Endothelial cell of umbilical vein (primary cell): ENCODE measurements at regions not wholly inside any gene's neighbourhood (a gene's known extent, or its start where the extent isn't known, plus 50 kb on each side); places are given as distances from the start of the nearest gene placed in this dataset.

Experiments used
- BruUV-seq: library from RNA; stranded (reverse); fragments of 400-500 nt; replicated peaks from 2 replicates; lab custom pipeline; 2021; lab: Mats Ljungman, UMichigan
- CTCF ChIA-PET: fragments of 300-600, 350-600 bp; sonication (Branson Sonifier 250); formaldehyde crosslinking; loops from one replicate; lab custom pipeline; 2021; ENCODE audit warnings: antibody characterized with exemption, inconsistent platforms; lab: Charles Lee
- POLR2A ChIA-PET: fragments of 300-600, 350-600 bp; sonication (Branson Sonifier 250); formaldehyde crosslinking; loops from one replicate; lab custom pipeline; 2021; ENCODE audit warnings: antibody characterized with exemption, inconsistent platforms; lab: Charles Lee
- DNase-seq: peaks from one replicate; pipeline ENCODE4 v3.0.0-alpha.2; 2011; ENCODE audit warnings: low read depth, low spot score
- FAIRE-seq: peaks from 2 replicates; lab custom pipeline; 2011; peaks lifted over from hg19 to GRCh38; lab: Jason Lieb, UNC
- H2AFZ ChIP-seq: 2 replicates; pipeline ENCODE4 v1.6.0; 2012; ENCODE audit warnings: low read depth, low read length, control low read depth, inconsistent platforms
- H3K27ac ChIP-seq: 2 replicates; pipeline ENCODE4 v1.5.1; 2011; ENCODE audit warnings: low read depth, mild to moderate bottlenecking, control low read depth, low read length, moderate library complexity; ENCODE audit not compliant: insufficient read depth
- H3K27me3 ChIP-seq, 2 experiments: 2 replicates each; pipeline versions ENCODE4 v1.6.0 to v1.6.1; 2011; ENCODE audit warnings: low read length in 2 of 2, mixed read lengths in 1 of 2; ENCODE audit not compliant: control insufficient read depth in 2 of 2, insufficient read depth in 2 of 2
- H3K36me3 ChIP-seq, 2 experiments: 2 replicates in 1 of 2; 3 replicates in 1 of 2; pipeline ENCODE4 v1.5.1; 2011; ENCODE audit warnings: low read length in 2 of 2, mild to moderate bottlenecking in 1 of 2, moderate library complexity in 1 of 2; ENCODE audit not compliant: control insufficient read depth in 2 of 2, insufficient read depth in 2 of 2; ENCODE audit errors: extremely low read depth in 1 of 2
- H3K4me1 ChIP-seq: 3 replicates; pipeline ENCODE4 v1.5.1; 2011; ENCODE audit warnings: mild to moderate bottlenecking, low read length; ENCODE audit not compliant: control insufficient read depth, insufficient read depth; ENCODE audit errors: extremely low read depth
- H3K4me2 ChIP-seq: 2 replicates; pipeline ENCODE4 v1.6.1; 2011; ENCODE audit warnings: low read length, control low read depth, mixed read lengths; ENCODE audit not compliant: insufficient read depth
- H3K4me3 ChIP-seq, 3 experiments: fragments of 200-600 bp in 1 of 3; sonication (generic), shearing (Covaris generic) in 1 of 3; replicated peaks in 1 of 3; 2 replicates each; pipeline ENCODE4 v1.5.1; 2011 to 2016; ENCODE audit warnings: control low read depth in 3 of 3, low read length in 3 of 3, mild to moderate bottlenecking in 2 of 3, inconsistent platforms in 1 of 3, low read depth in 1 of 3, moderate library complexity in 1 of 3; ENCODE audit not compliant: insufficient read depth in 1 of 3
- H3K79me2 ChIP-seq: 2 replicates; pipeline ENCODE4 v1.6.0; 2012; ENCODE audit warnings: low read length, inconsistent platforms; ENCODE audit not compliant: control insufficient read depth, insufficient read depth
- H3K9ac ChIP-seq: replicated peaks from 2 replicates; pipeline ENCODE3; 2011; ENCODE audit warnings: low read length, control low read depth; ENCODE audit not compliant: insufficient read depth; ENCODE audit errors: extremely low read depth
- H3K9me1 ChIP-seq: replicated peaks from 3 replicates; pipeline ENCODE4 v1.6.0; 2011; ENCODE audit warnings: mild to moderate bottlenecking, low read length; ENCODE audit not compliant: control insufficient read depth, insufficient read depth; ENCODE audit errors: extremely low read depth
- H3K9me3 ChIP-seq: replicated peaks from 2 replicates; pipeline ENCODE4 v1.5.1; 2012; ENCODE audit warnings: low read length, inconsistent platforms; ENCODE audit not compliant: control insufficient read depth, insufficient read depth
- H4K20me1 ChIP-seq: replicated peaks from 2 replicates; pipeline ENCODE3; 2011; ENCODE audit warnings: mild to moderate bottlenecking, low read length; ENCODE audit not compliant: control insufficient read depth, insufficient read depth; ENCODE audit errors: extremely low read depth
- CTCF ChIP-seq, 2 donors: IDR thresholded peaks; 1 replicate in 1 of 2; 2 replicates in 1 of 2; pipeline ENCODE4 v1.5.1; 2011; ENCODE audit warnings: low read length in 2 of 2, mild to moderate bottlenecking in 2 of 2, moderate library complexity in 2 of 2, control low read depth in 1 of 2, inconsistent platforms in 1 of 2, low read depth in 1 of 2; ENCODE audit not compliant: insufficient read depth in 1 of 2; ENCODE audit errors: extremely low read depth in 1 of 2
- EZH2 ChIP-seq: IDR thresholded peaks from 2 replicates; pipeline ENCODE4 v1.6.1; 2012; ENCODE audit warnings: borderline replicate concordance, low read depth, mild to moderate bottlenecking, moderate library complexity, low read length, inconsistent platforms; ENCODE audit not compliant: severe bottlenecking
- FOS ChIP-seq: IDR thresholded peaks from 2 replicates; pipeline ENCODE4 v1.6.1; 2011; ENCODE audit warnings: mild to moderate bottlenecking, low read length, moderate library complexity, borderline replicate concordance; ENCODE audit not compliant: insufficient read depth
- GATA2 ChIP-seq: IDR thresholded peaks from 2 replicates; pipeline ENCODE4 v1.7.0; 2011; ENCODE audit warnings: low read depth, mild to moderate bottlenecking, moderate library complexity, mixed read lengths, low read length; ENCODE audit not compliant: insufficient read length, insufficient read depth
- JUN ChIP-seq: IDR thresholded peaks from 2 replicates; pipeline ENCODE4 v1.6.1; 2011; ENCODE audit warnings: borderline replicate concordance, low read depth; ENCODE audit not compliant: insufficient read length, insufficient read depth
- MAX ChIP-seq: IDR thresholded peaks from 2 replicates; pipeline ENCODE4 v1.6.1; 2011; ENCODE audit not compliant: insufficient read depth, insufficient read length
- MYC ChIP-seq: IDR thresholded peaks from one replicate; pipeline ENCODE4 v1.6.1; 2011; ENCODE audit warnings: mild to moderate bottlenecking, low read depth, low read length
- POLR2A ChIP-seq: IDR thresholded peaks from 2 replicates; pipeline ENCODE4 v1.6.1; 2012; ENCODE audit warnings: low read depth, mild to moderate bottlenecking, control low read depth, low read length
- POLR2AphosphoS5 ChIP-seq: IDR thresholded peaks from 2 replicates; pipeline ENCODE4 v1.6.1; 2012; ENCODE audit warnings: low read depth, mild to moderate bottlenecking, control low read depth, low read length, moderate library complexity; ENCODE audit not compliant: insufficient read depth
- dilution Hi-C: fragments of 300-500 bp; cut with MboI; formaldehyde crosslinking; loops from one replicate; pipeline ENCODE4 v1.15.0; 2019; ENCODE audit warnings: low sequenced_read_pairs; ENCODE audit not compliant: extremely low pct_ligation_motif_present
- intact Hi-C: fragments of 100-400 bp; cut with micrococcal nuclease; formaldehyde crosslinking; loops from one replicate; pipeline ENCODE4 v1.10.0; 2022

- intact Hi-C loops = no loop called here
- no peaks in the 10 kb centered on the region for H3K79me2 ChIP-seq
- H2AFZ ChIP-seq = no peak overlapping the region
- ChIA-PET CTCF (no interaction called here), POLR2A (no interaction called here)
- dilution Hi-C loops = no loop called here
- no peak overlapping the region for H3K4me3 ChIP-seq
- no peaks in the 10 kb centered on the region for H3K4me1 ChIP-seq
- no peaks in the 10 kb centered on the region for H3K27me3 ChIP-seq
- no peaks in the 10 kb centered on the region for H3K9me1 ChIP-seq
- FAIRE-seq = no peak
- H4K20me1 ChIP-seq = no peaks in the 10 kb centered on the region
- BruUV-seq = no TSS peak
- H3K4me2 ChIP-seq = no peak overlapping the region
- no peak overlapping the region for H3K27ac ChIP-seq
- no peak for TF ChIP-seq POLR2A
- no peak for TF ChIP-seq EZH2
- TF ChIP-seq CTCF (IDR thresholded peaks at IDR 0.05; ENCODE audit: extremely low read depth in 1 of 2, insufficient read depth in 1 of 2, low read depth in 1 of 2, low read length in 2 of 2) = no peak
- no peak for TF ChIP-seq FOS
- TF ChIP-seq MYC = no peak
- TF ChIP-seq GATA2 = no peak
- no peak for TF ChIP-seq POLR2AphosphoS5
- TF ChIP-seq MAX = no peak
- TF ChIP-seq JUN = no peak
- peaks cover 2% of the 10 kb centered on the region for H3K9me3 ChIP-seq
- no peak for DNase-seq
- no peak overlapping the region for H3K9ac ChIP-seq
- H3K36me3 ChIP-seq = no peaks in the 10 kb centered on the region
These were observed 104.1 kb downstream of the CNTN3 start for GRCh38 chr3:74510261-74510818.
